Testis (tissue), 2 donors: ENCODE measurements at regions not wholly inside any gene's neighbourhood (a gene's known extent, or its start where the extent isn't known, plus 50 kb on each side); places are given as distances from the start of the nearest gene placed in this dataset.

Source experiments
- DNase-seq: peaks from one replicate; pipeline ENCODE4 v3.0.0-alpha.2; 2019
- H3K27ac ChIP-seq, 2 donors: fragments of 200-600 bp; sonication (generic); one replicate each; pipeline ENCODE4 v1.5.1; 2019
- H3K27me3 ChIP-seq: fragments of 200-600 bp; sonication (generic); one replicate; pipeline ENCODE4 v1.5.1; 2019
- H3K36me3 ChIP-seq: fragments of 200-600 bp; sonication (generic); one replicate; pipeline ENCODE4 v1.5.1; 2017; ENCODE audit warnings: low read depth; ENCODE audit errors: missing control alignments
- H3K4me1 ChIP-seq: fragments of 200-600 bp; sonication (generic); one replicate; pipeline ENCODE4 v1.5.1; 2019
- H3K4me3 ChIP-seq, 2 donors: fragments of 200-600 bp; sonication (generic); one replicate each; pipeline ENCODE4 v1.5.1; 2017 to 2019
- H3K9me3 ChIP-seq: fragments of 200-600 bp; sonication (generic); one replicate; pipeline ENCODE4 v1.5.1; 2017
- POLR2A ChIP-seq: fragments of 450-650 bp; IDR thresholded peaks from one replicate; pipeline ENCODE4 v1.6.1; 2017; ENCODE audit warnings: antibody characterized with exemption, mild to moderate bottlenecking, moderate library complexity
- WGBS, 2 donors: methylation state at CpG; one replicate each; pipeline ENCODE4 v1.1.5; 2018; 5-methylcytosine and 5-hydroxymethylcytosine counted together
- intact Hi-C: fragments of 100-400 bp; cut with DNase I; formaldehyde crosslinking; loops from one replicate; pipeline ENCODE4 v1.15.1; 2023; ENCODE audit warnings: low total_unique reads
- TF ChIP-seq, protein P1 (sequence below), 3 experiments: fragments of 450-650 bp in 2 of 3; fragments of 200-600 bp in 1 of 3; sonication (generic) in 1 of 3; IDR thresholded peaks; one replicate each; pipeline ENCODE4 v1.5.1; 2016 to 2019; ENCODE audit warnings: antibody characterized with exemption in 3 of 3, mild to moderate bottlenecking in 2 of 3, moderate library complexity in 1 of 3

DNA sequence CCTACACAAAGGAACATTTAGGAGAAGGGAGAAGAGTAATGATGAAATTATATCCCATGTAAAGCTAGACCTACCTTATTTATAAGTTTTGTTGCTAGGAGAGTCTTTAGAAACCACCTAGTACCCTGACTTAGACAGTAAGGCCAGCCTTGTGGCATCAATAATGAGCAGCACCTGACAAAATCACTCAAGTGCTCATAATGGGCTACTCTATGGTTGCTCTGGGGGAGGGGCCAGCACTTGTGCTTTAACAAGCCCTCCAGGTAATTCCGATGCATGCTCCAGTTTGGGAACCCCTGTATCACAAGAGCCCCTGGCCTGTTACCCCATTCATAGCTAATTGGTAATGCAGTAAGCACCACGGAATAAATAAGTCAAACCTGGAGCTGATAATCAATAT, 102.9 kb upstream of the ALK start:
- Histone ChIP-seq H3K27me3 (no peaks in the 10 kb centered on the region), H3K4me3 (no peak overlapping the region), H3K9me3 (no peaks in the 10 kb centered on the region), H3K36me3 (no peaks in the 10 kb centered on the region), H3K27ac (no peak overlapping the region), H3K4me1 (no peaks in the 10 kb centered on the region)
- intact Hi-C loops: loop anchor here (10.0 kb wide), 1 partner anchor 99 kb away; the partner anchor contains the start of gene ALK
- no peak for TF ChIP-seq POLR2A
- TF ChIP-seq, protein P1, sequence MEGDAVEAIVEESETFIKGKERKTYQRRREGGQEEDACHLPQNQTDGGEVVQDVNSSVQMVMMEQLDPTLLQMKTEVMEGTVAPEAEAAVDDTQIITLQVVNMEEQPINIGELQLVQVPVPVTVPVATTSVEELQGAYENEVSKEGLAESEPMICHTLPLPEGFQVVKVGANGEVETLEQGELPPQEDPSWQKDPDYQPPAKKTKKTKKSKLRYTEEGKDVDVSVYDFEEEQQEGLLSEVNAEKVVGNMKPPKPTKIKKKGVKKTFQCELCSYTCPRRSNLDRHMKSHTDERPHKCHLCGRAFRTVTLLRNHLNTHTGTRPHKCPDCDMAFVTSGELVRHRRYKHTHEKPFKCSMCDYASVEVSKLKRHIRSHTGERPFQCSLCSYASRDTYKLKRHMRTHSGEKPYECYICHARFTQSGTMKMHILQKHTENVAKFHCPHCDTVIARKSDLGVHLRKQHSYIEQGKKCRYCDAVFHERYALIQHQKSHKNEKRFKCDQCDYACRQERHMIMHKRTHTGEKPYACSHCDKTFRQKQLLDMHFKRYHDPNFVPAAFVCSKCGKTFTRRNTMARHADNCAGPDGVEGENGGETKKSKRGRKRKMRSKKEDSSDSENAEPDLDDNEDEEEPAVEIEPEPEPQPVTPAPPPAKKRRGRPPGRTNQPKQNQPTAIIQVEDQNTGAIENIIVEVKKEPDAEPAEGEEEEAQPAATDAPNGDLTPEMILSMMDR (IDR thresholded peaks at IDR 0.05): no peak
- no peak for DNase-seq
- WGBS, 2 donors: 67 to 86% methylated on average over 2 of the region's 2 CpGs

DNA sequence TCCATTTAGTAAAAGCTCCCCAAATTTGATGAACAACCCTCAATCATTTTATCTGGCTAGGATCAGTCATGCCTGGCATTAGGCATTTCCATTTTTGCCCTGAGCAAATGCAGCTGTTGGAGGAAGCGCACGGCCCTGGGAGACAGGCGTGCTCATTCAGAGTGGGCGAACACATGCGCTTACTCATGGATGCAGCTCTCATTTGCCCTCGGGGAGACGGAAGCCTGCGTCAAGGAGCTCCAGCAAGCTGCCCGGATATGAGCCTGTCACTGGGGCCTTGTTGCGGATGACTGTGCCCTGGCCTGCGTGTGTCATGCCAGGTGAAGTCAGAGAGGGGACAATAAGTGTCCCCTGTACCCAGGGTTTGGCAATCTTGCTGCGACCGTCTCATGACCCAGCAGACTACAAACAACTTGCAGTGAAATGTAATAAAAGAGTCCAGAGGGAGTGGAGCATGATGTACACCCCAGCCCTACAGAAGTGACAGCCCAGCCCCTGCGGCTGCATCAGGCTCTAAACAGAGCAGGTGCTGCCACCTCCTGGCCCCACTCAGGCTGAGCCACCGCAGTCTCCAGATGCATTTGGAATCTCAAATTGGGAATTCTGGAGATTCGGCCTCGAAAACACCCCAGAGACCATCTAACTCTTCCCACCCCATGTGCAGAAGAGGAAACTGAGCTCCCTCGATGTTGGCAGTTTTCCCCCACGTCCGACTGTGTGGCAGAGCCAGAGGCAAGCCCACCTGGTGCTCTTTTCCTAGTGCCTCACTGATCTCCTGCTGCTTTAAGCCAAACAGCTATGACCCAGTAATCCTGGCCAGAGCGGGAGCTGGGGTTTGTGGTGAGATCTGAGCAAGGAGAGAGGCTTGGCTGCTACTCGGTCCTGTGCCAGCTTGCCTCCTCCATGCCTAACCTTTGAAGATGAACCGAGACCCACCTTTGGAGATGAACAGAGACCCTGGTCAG, 105.0 kb upstream of the ALK start:
- intact Hi-C loops: loop anchor here (10.0 kb wide), 1 partner anchor 102 kb away; the partner anchor contains the start of gene ALK
- WGBS, 2 donors: 38 to 41% methylated on average over 13 to 23 of the region's 23 CpGs
- TF ChIP-seq, protein P1 (IDR thresholded peaks at IDR 0.05): peak in 2 of 3 experiments; percentile 57 to 62
- TF ChIP-seq POLR2A: no peak
- no peaks in the 10 kb centered on the region for H3K4me1 ChIP-seq
- H3K27ac ChIP-seq: no peak overlapping the region
- no peaks in the 10 kb centered on the region for H3K9me3 ChIP-seq
- no peaks in the 10 kb centered on the region for H3K36me3 ChIP-seq
- peak overlapping the region; percentile 23 to 34 for H3K4me3 ChIP-seq
- DNase-seq: peak; percentile 74
- no peaks in the 10 kb centered on the region for H3K27me3 ChIP-seq

DNA sequence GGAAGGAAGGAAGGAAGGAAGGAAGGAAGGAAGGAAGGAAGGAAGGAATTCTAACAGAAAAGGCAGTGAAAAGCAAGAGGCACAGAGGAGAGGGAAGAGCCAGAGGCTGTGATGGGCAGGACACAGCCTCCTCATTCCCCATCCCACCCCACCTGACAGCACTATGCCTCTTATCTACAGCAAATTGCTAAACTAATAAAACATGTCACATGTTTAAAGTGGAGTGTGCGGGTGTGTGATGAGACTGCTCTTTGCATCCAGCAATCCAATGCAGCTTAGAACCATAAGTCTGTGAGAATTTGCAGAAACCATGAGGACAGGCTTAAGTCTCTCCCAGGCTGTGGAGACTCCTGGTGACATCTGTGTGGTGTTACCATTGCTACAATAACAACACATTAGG, 108.4 kb upstream of the ALK start:
- TF ChIP-seq POLR2A: no peak
- TF ChIP-seq, protein P1 (IDR thresholded peaks at IDR 0.05): no peak
- no peaks in the 10 kb centered on the region for H3K27me3 ChIP-seq
- H3K27ac ChIP-seq: no peak overlapping the region
- H3K4me1 ChIP-seq: no peaks in the 10 kb centered on the region
- H3K9me3 ChIP-seq: no peaks in the 10 kb centered on the region
- no peak overlapping the region for H3K4me3 ChIP-seq
- no peaks in the 10 kb centered on the region for H3K36me3 ChIP-seq
- DNase-seq: no peak
- intact Hi-C loops: loop anchor here (10.0 kb wide), 1 partner anchor 105 kb away; the partner anchor contains the start of gene ALK
- 63 to 75% methylated on average over 1 of the region's 1 CpG for WGBS, 2 donors

DNA sequence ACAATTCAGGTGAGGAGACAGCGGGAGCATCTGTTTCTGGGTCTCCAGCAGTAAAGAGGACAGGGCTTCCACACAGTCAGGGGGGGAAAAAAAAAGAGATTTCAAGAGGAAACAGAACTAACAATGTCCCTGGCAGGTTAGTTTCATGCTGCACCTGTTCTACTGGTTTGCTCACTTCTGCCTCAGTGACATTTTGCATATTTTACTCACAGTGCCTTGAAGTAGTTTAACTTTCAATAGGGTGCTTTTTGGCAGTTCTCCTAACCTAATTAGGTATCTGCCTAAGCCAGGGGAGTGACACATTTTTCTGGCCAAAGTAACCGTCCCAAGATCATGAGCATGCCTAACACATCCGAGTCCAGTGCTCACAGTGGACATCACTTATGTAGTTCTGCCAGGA, 109.0 kb upstream of the ALK start:
- H3K4me3 ChIP-seq: no peak overlapping the region
- no peaks in the 10 kb centered on the region for H3K4me1 ChIP-seq
- H3K27me3 ChIP-seq: no peaks in the 10 kb centered on the region
- no peak overlapping the region for H3K27ac ChIP-seq
- no peaks in the 10 kb centered on the region for H3K9me3 ChIP-seq
- 77 to 79% methylated on average over 3 of the region's 3 CpGs for WGBS, 2 donors
- no peaks in the 10 kb centered on the region for H3K36me3 ChIP-seq
- TF ChIP-seq POLR2A: no peak
- TF ChIP-seq, protein P1 (IDR thresholded peaks at IDR 0.05): no peak
- no peak for DNase-seq
- intact Hi-C loops: no loop called here
